ENCODE measurements at regions not wholly inside any gene's neighbourhood (a gene's known extent, or its start where the extent isn't known, plus 50 kb on each side); places are given as distances from the start of the nearest gene placed in this dataset.

DNA sequence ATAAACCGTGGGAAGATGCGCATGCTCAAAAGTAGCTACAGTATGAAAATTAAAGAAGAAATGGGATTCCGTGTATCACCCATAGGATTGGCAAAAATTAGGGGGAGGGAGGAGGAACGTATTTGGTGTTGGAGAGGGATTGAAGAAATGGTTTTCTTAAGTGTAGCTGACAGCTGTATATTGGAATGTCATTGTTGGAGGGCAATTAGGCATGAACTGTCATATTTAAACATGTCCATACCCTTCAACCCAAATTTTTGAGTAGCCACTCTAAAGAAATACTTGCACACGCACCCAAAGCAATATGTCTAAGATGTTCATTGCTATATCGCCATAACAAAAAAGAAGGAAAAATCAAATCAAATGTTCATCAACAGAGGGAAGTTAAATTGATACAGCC is 144.7 kb downstream of the TLE3 start:
- H3K27me3 ChIP-seq = no peaks in the 10 kb centered on the region
- H3K9me3 ChIP-seq = no peaks in the 10 kb centered on the region
- H3K4me3 ChIP-seq = no peak overlapping the region
- no peaks in the 10 kb centered on the region for H3K36me3 ChIP-seq
- no peak for DNase-seq

DNA sequence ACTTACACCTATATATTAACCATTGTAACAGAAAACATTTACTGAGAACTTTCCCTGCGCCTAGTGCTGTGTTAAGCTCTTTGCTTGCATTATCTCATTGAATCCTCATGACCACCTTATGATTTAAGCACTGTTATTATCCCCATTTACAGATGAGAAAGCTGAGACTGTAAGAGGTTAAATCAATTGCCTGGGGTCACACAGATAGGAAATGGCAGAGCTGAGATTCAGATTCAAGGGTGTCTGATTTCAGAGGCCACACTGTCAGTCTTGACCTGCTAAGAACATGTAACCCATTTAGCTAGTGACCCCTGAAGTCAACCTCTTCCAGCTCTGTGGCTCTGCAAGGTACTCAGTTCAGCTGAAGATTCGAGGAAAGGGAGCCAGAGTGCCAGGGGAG is 143.9 kb downstream of the TLE3 start:
- no peak overlapping the region for H3K4me3 ChIP-seq
- no peaks in the 10 kb centered on the region for H3K9me3 ChIP-seq
- DNase-seq = no peak
- H3K27me3 ChIP-seq = no peaks in the 10 kb centered on the region
- H3K36me3 ChIP-seq = no peaks in the 10 kb centered on the region

DNA sequence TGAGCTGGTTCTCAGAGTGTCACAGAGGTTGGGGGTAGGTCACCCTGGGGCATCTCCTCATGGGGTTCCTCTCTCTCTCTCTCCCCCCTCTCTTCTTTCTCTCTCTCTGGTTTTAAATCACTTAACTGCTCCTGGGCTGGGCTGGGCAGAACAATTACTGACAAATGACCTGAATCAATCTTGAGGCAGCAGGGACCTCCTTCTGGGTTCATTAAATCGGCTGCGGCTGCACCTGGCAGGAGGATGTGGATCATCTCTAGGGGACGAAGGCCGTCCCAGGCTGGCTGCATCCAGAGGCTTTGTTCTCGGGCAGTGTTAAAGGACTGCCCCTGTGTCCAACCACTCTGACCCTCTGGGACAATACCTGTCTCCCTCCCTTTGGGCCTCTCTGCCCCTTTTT is 143.1 kb downstream of the TLE3 start:
- Histone ChIP-seq H3K27me3 (no peaks in the 10 kb centered on the region), H3K4me3 (no peak overlapping the region), H3K36me3 (no peaks in the 10 kb centered on the region), H3K9me3 (no peaks in the 10 kb centered on the region)
- DNase-seq = no peak

DNA sequence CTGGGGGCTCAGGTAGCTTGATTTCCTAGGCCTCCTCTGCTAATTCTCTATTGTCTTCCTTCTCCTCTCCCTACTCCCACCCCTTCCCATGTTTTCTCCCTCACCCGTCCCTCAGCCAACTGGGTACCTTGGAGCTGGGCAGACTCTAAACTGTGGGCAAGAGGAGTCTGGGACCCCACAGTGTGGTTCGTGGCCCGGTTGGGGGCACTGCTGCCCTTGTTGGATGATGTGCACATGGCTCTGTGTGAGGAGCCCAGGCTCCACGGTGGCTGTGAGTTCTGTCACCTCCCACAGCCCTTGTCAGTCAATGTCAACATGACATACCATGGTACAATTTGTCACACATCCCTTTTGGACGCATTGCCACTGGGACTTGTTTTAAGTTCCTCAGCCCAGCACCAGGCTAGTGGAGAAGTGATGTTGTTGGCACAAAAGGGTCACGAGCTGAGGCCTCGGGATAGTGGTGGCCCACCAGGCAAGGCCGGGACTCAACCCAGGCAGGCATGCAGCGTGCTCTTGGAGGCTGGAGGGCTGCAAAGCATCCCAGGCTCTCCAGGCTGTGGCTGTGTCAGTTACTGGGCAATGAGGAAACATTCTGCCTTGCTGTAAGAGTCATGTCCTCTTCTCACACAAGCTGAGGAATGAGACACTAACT is 142.3 kb downstream of the TLE3 start:
- Histone ChIP-seq H3K36me3 (no peaks in the 10 kb centered on the region), H3K27me3 (no peaks in the 10 kb centered on the region), H3K4me3 (no peak overlapping the region), H3K9me3 (no peaks in the 10 kb centered on the region)
- DNase-seq = no peak

DNA sequence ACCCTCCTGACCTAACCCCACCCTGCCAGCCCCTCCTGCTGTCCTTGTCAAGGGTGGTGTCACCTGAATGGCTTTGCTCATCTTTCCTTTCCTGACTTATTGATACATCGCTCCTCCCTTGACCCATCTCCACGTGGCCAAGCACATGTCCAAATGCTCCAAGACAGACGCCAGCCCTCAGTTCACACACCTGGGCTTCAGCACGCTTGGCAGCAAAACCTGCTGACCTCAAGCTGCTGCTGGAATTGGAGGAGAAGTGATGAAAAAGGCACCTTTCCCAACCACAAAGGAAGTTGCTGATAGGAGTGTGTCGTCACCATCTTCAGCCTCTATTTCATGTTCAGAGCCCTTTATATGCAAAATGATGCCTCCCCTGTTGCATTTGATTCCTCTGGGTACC is 141.3 kb downstream of the TLE3 start:
- DNase-seq = no peak
- Histone ChIP-seq H3K27me3 (no peaks in the 10 kb centered on the region), H3K36me3 (no peaks in the 10 kb centered on the region), H3K4me3 (no peak overlapping the region), H3K9me3 (no peaks in the 10 kb centered on the region)

DNA sequence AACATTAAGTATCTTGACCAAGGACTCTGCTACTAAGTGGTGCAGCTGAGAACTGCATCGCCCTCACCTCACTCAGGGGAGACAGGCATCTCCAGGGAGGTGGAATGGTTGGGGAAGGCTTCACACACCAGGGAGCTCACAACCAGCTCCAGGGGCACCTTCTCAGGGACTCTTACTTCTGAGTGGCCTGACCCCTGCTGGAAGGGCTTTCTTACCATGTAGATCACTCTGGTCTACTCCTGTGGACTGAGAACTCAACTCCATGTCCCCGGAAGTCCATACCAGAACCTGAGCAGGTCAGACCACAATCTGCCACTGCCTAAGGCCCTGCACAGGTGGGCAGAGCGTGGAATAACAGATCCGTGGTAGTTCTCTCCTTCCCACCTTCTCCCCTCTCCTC is 140.5 kb downstream of the TLE3 start:
- no peak for DNase-seq
- Histone ChIP-seq H3K9me3 (no peaks in the 10 kb centered on the region), H3K36me3 (no peaks in the 10 kb centered on the region), H3K4me3 (no peak overlapping the region), H3K27me3 (no peaks in the 10 kb centered on the region)

DNA sequence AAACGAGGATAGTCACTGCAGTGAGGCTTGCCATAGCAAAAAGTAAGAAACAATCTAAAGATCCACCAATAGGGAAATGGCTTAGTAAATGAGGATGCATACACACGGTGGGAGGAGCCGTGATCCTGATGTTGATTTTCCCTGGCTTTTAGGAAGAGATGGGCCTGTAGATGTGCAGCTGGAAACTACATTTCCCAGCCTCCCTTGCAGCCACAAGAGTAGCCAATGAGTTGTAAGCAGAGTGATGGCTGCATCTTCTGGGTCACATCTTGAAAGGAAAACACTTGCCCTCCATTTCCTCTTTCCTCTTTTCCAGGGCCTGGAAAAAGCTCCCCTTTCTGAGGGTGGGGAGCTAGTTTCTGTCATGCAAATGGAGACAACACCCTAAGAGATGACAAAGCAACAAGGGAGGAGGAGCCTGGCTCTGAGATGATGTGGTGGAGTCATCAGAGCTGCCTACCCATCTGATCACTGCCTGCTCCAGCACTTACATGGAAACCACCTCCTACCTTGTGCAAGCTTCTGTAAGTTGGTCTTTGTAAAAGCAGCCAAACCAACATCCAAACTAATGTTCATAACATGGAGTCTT is 139.1 kb downstream of the TLE3 start:
- no peaks in the 10 kb centered on the region for H3K36me3 ChIP-seq
- H3K27me3 ChIP-seq = peaks cover 5% of the 10 kb centered on the region
- H3K9me3 ChIP-seq = no peaks in the 10 kb centered on the region
- DNase-seq = no peak
- no peak overlapping the region for H3K4me3 ChIP-seq

DNA sequence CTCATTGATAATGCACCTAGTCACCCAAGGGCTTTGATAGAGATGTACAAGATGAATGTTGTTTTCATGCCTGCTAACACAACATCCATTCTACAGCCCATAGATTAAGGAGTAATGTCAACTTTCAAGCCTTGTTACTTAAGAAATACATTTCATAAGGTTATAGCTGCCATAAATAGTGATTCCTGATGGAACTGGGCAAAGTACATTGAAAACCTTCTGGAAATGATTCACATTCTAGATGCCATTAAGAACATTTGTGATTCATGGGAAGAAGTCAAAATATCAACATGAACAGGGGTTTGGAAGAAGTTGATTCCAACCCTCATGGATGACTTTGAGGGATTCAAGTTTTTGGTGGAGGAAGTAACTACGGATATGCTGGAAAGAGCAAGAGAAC is 135.2 kb downstream of the TLE3 start:
- H3K4me3 ChIP-seq = no peak overlapping the region
- H3K36me3 ChIP-seq = no peaks in the 10 kb centered on the region
- no peaks in the 10 kb centered on the region for H3K9me3 ChIP-seq
- DNase-seq = no peak
- H3K27me3 ChIP-seq = peaks cover 5% of the 10 kb centered on the region

DNA sequence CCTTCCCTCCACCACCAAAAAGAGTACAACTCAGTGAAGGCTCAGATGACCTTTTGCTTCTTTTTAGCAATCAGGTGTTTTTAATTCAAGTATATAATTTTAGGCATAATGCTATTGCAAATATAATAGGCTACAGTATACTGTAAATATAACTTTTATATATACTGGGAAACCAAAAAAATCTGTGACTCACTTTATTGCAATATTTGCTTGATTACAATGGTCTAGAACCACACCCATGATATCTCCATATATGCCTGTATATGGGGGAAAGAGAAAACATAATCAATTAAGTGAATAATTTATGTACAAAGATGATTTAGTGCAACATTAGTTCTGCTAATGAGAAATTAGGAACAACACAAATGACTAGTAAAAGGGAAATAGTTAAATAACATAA is 134.3 kb downstream of the TLE3 start:
- Histone ChIP-seq H3K4me3 (no peak overlapping the region), H3K9me3 (no peaks in the 10 kb centered on the region), H3K27me3 (peaks cover 5% of the 10 kb centered on the region), H3K36me3 (no peaks in the 10 kb centered on the region)
- no peak for DNase-seq

DNA sequence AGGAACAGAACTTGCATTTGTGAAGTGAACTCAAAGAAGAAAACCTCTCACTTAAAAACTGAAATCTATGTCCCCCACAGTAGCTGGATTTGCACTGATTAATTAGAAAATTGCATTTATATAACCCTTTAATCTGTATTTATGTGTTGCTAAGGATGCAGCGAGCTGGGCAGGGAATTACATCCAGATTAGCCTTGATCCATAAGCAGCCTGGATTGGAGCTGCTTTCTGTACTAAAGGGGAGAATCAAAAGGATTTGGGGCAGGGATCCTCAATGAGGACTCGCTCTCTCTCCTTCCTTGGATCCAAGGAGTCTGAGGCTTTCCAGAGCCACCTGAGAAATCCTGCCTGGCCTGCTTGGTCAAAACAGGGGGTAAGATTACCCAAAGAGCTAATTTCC is 125.9 kb downstream of the TLE3 start:
- H3K27me3 ChIP-seq = peaks cover 24% of the 10 kb centered on the region
- no peaks in the 10 kb centered on the region for H3K9me3 ChIP-seq
- H3K36me3 ChIP-seq = no peaks in the 10 kb centered on the region
- DNase-seq = no peak
- H3K4me3 ChIP-seq = no peak overlapping the region

DNA sequence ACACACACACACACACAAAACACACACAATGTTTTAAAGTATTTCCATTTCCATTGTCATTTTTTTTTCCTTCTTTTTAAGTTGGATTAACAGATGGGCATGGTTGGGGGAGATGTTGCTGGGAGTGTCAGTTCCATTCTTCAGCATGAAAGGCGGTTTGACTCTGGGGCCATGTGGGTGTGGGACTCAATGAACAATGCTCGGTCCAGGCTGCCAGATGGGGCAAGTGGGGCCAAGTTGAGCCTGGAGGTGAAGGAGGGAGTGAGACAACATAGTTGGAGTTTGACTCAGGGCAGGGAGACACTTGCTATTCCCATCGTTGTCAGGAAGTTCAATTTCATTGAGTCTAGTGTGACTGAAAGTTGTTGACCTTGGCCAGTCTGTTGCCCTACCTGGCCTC is 125.3 kb downstream of the TLE3 start:
- Histone ChIP-seq H3K4me3 (no peak overlapping the region), H3K27me3 (peaks cover 24% of the 10 kb centered on the region), H3K36me3 (no peaks in the 10 kb centered on the region), H3K9me3 (no peaks in the 10 kb centered on the region)
- no peak for DNase-seq

DNA sequence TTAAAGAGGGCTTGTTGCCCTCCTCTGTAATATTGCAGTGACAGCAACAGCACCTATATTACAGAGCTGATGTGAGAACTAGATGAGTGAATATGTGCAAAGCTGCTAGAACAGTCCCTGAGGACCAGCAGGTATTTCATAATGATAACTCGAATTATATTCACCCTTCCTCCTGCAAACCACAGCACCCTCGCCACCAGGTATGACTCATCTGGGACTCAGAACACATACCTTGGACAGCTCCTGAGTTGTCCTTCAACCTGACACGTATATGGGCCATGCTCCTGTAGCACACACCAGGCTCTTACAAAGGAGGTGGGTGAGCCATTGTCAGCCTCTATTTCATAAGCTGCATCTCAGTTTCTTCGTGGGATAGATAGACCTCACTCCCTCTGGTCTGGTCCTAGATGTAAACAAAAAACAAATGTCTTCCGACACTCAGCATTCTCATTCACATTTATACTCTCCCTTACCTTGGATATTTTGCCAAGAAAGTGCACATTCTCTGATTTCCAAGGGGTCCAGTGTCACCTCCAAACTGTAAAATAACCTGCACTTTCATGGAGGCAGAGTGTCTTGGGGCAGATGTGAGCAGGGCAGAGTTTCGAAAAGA is 124.5 kb downstream of the TLE3 start:
- H3K36me3 ChIP-seq = no peaks in the 10 kb centered on the region
- no peaks in the 10 kb centered on the region for H3K9me3 ChIP-seq
- DNase-seq = peak; percentile 25
- no peak overlapping the region for H3K4me3 ChIP-seq
- H3K27me3 ChIP-seq = peaks cover 24% of the 10 kb centered on the region

DNA sequence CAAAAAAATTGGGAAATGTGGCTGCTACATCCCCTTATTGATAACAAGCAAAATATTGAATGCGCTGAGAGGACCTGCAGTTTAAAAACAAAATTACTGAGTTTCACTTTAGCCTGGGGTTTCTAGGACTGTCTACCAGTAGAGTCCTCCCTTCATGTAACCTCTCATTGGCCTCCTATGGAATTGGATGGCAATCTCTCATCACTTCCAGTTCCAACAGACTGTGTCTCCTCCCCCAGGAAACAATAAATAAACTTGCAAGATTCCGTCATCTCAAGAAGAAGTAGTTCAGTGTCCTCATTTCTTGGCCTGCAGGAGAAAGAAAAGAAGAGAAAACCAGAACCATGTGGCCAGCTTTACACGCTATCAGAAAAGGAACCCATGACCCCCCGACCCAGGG is 123.8 kb downstream of the TLE3 start:
- Histone ChIP-seq H3K4me3 (no peak overlapping the region), H3K36me3 (no peaks in the 10 kb centered on the region), H3K9me3 (no peaks in the 10 kb centered on the region), H3K27me3 (peaks cover 24% of the 10 kb centered on the region)
- no peak for DNase-seq

DNA sequence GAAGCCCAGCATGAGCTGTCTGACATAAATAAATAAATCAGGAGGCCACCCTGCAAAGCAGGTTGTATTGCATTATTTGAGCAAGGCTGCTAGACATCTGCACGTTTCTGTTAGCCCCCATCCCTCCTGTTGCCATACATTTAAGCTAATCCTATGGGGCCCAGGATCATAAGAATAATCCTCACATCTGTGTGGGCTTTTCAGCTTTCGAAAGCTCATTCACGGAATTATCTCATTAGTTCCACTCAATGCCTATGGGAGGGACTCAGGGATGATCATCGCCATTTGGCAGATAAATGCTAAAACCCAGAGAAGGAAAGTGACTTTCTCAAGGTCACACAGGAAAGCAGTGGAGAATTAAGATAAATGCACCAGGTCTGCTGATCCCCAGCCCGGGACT is 123.4 kb downstream of the TLE3 start:
- Histone ChIP-seq H3K36me3 (no peaks in the 10 kb centered on the region), H3K4me3 (no peak overlapping the region), H3K9me3 (no peaks in the 10 kb centered on the region), H3K27me3 (peaks cover 20% of the 10 kb centered on the region)
- no peak for DNase-seq

DNA sequence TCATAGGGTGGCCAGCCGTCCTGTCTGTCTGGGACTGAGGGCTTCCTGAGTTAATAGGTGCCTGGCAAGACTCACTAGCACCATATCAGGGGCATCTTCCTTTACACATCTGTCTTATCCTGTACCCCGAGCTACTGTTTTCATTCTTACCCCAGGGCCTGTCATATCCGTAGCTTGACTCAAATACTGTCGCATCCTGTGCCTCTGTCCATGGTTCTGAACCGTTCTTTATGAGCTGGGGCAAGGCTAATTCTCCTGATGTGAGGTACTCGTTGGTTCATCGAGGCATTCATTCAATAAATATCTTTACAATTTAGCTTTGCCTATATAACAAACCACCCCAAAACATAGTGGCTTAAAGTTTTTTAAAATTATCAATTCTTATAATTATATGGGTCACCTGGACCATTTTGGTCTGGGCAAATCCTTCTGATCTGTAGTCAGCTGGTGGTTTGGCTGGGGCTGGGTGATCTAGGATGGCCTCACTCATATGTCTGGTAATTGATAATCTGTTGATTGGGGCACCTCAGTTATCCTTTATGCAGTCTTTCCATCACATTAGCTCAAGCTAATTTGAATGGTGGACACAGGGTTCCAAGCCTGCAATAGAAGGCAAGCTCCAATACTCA is 121.2 kb downstream of the TLE3 start:
- Histone ChIP-seq H3K9me3 (no peaks in the 10 kb centered on the region), H3K4me3 (no peak overlapping the region), H3K27me3 (peaks cover 12% of the 10 kb centered on the region; the same call in 1 of the 2 replicates), H3K36me3 (no peaks in the 10 kb centered on the region)
- DNase-seq = no peak

DNA sequence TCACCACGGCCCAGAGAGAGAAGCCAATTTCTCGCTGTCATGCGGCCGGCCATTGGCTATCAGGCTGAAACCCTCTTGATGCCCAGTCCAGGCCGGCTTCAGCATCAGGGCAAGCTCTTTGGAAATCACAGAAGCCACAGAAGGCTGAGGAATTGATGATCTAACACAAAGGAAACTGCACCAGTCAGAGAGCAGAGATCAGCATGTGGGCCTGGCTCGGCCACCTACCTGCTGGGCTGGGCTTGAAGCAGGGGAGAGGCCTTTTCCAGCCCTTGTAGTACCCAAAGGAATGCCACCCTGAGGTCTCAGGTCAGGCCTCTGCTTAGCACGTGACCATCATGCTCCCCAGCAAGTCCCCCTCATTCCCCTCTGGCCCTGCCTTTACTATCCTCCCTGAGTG is 119.1 kb downstream of the TLE3 start:
- H3K4me3 ChIP-seq = no peak overlapping the region
- H3K9me3 ChIP-seq = no peaks in the 10 kb centered on the region
- no peak for DNase-seq
- H3K27me3 ChIP-seq = peaks cover 15% of the 10 kb centered on the region
- H3K36me3 ChIP-seq = no peaks in the 10 kb centered on the region

DNA sequence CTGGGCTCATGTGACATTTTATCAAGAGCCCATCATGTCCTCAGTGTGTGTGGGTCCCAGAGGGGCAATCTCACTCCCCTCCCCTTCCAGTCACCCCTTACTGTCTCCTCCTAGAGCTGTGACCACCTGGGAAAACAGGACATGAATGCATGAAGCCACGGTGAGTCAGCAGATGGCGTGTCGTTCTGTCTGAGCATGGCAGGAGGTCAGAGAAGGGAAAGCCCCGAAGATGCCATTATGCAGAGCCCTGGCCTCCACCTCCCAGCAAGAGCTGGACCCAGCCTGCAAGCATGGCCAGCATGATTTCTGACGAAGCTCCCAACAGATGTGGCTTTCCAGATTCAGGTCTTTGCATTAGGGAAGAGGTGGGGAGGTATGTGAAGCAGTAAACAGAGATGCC is 118.5 kb downstream of the TLE3 start:
- Histone ChIP-seq H3K27me3 (peaks cover 16% of the 10 kb centered on the region), H3K36me3 (no peaks in the 10 kb centered on the region), H3K9me3 (no peaks in the 10 kb centered on the region), H3K4me3 (no peak overlapping the region)
- peak; percentile 42 for DNase-seq

DNA sequence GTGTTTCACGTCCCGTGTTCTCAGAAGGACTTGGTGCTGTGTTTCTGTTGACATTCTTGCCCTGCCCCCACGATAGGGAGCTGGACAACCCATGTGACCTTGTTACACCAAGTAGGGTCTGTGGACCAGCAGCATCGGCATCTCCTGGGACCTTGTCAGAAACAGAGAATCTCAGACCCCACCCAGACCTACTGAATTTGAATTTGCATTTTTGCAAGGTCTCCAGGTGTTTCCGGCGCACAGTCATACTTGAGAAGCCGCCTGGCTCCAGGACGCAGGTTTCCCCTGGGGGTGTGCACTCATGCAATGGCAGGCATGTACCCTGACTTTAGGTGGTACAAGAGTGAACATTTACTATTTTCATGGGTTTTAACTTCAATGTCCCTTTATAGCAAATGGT is 117.9 kb downstream of the TLE3 start:
- Histone ChIP-seq H3K9me3 (no peaks in the 10 kb centered on the region), H3K27me3 (peaks cover 20% of the 10 kb centered on the region), H3K4me3 (no peak overlapping the region), H3K36me3 (no peaks in the 10 kb centered on the region)
- DNase-seq = no peak

Data from MG63 (cell line).